ENCODE measurements at regions not wholly inside any gene's neighbourhood (a gene's known extent, or its start where the extent isn't known, plus 50 kb on each side); places are given as distances from the start of the nearest gene placed in this dataset.

GRCh38 chr15:87799838-87800237 lies 456.7 kb downstream of the NTRK3 start:
- TF ChIP-seq, protein P1, sequence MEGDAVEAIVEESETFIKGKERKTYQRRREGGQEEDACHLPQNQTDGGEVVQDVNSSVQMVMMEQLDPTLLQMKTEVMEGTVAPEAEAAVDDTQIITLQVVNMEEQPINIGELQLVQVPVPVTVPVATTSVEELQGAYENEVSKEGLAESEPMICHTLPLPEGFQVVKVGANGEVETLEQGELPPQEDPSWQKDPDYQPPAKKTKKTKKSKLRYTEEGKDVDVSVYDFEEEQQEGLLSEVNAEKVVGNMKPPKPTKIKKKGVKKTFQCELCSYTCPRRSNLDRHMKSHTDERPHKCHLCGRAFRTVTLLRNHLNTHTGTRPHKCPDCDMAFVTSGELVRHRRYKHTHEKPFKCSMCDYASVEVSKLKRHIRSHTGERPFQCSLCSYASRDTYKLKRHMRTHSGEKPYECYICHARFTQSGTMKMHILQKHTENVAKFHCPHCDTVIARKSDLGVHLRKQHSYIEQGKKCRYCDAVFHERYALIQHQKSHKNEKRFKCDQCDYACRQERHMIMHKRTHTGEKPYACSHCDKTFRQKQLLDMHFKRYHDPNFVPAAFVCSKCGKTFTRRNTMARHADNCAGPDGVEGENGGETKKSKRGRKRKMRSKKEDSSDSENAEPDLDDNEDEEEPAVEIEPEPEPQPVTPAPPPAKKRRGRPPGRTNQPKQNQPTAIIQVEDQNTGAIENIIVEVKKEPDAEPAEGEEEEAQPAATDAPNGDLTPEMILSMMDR (conservative IDR thresholded peaks at IDR 0.05; ENCODE audit: low read length) = no peak
- TF ChIP-seq EZH2phosphoT487 (IDR thresholded peaks at IDR 0.05; ENCODE audit: borderline replicate concordance, low read depth, low read length) = no peak

Data from OCI-LY7 (cell line).